K562 (cell line): ENCODE measurements at regions not wholly inside any gene's neighbourhood (a gene's known extent, or its start where the extent isn't known, plus 50 kb on each side); places are given as distances from the start of the nearest gene placed in this dataset.

Experiments used
- ATAC-seq: fragments of 200-7000 bp; cut with Tn5 transposase; 3 replicates; pipeline ENCODE4 v1.9.1; 2020; ENCODE audit warnings: moderate library complexity
- BruUV-seq: library from RNA; stranded (reverse); fragments of 400-500 nt; replicated peaks from 2 replicates; lab custom pipeline; 2021; lab: Mats Ljungman, UMichigan
- CTCF ChIA-PET: fragments of 300-600 bp; formaldehyde crosslinking; extraction: SDS; loops from one replicate; lab custom pipeline; 2021; ENCODE audit warnings: low intra/inter-chr PET ratio; lab: Yijun Ruan, JAX
- POLR2A ChIA-PET: fragments of 300-600, 350-650 bp; sonication (Branson Sonifier 250); formaldehyde crosslinking; extraction: SDS; loops from one replicate; lab custom pipeline; 2021; ENCODE audit warnings: antibody characterized with exemption, inconsistent platforms; lab: Yijun Ruan, JAX
- DNase-seq, 4 experiments: peaks; one replicate each; pipeline versions ENCODE4 v3.0.0 to v3.0.0-alpha.2; 2011 to 2018; ENCODE audit warnings: low spot score in 3 of 4, mixed read lengths in 3 of 4; ENCODE audit errors: extremely low read depth in 1 of 4
- FAIRE-seq: peaks from 2 replicates; lab custom pipeline; 2011; peaks lifted over from hg19 to GRCh38; lab: Jason Lieb, UNC
- H2AFZ ChIP-seq: 2 replicates; pipeline ENCODE4 v1.6.0; 2011; ENCODE audit warnings: low read depth, low read length, control low read depth, inconsistent platforms
- H3K27ac ChIP-seq: fragments of 200-600 bp; 3 replicates; pipeline ENCODE4 v1.8.0; 2011; ENCODE audit warnings: low read depth, mild to moderate bottlenecking, control low read depth, inconsistent platforms, low read length, moderate library complexity, mixed read lengths; ENCODE audit errors: extremely low read depth
- H3K27me3 ChIP-seq, 2 experiments: fragments of 300-600 bp in 1 of 2; 2 replicates in 1 of 2; 3 replicates in 1 of 2; pipeline versions ENCODE4 v1.6.0 to v1.8.0; 2011; ENCODE audit warnings: inconsistent platforms in 2 of 2, low read length in 2 of 2, mild to moderate bottlenecking in 1 of 2, mixed read lengths in 1 of 2, moderate library complexity in 1 of 2; ENCODE audit not compliant: control insufficient read depth in 2 of 2, insufficient read depth in 2 of 2
- H3K36me3 ChIP-seq: fragments of 300-600 bp; 3 replicates; pipeline ENCODE4 v1.8.0; 2011; ENCODE audit warnings: mild to moderate bottlenecking, low read length, inconsistent platforms; ENCODE audit not compliant: control insufficient read depth, insufficient read depth
- H3K4me1 ChIP-seq, 2 experiments: fragments of 200-600 bp in 1 of 2; replicated peaks in 1 of 2; 2 replicates in 1 of 2; 3 replicates in 1 of 2; pipeline versions ENCODE4 v1.5.1 to v1.8.0; 2011; ENCODE audit warnings: inconsistent platforms in 2 of 2, low read length in 2 of 2, mild to moderate bottlenecking in 1 of 2, mixed read lengths in 1 of 2, moderate library complexity in 1 of 2; ENCODE audit not compliant: control insufficient read depth in 2 of 2, insufficient read depth in 2 of 2
- H3K4me2 ChIP-seq: 2 replicates; pipeline ENCODE4 v1.6.1; 2011; ENCODE audit warnings: low read length, control low read depth, inconsistent platforms, mixed read lengths; ENCODE audit not compliant: insufficient read depth
- H3K4me3 ChIP-seq: fragments of 200-600 bp; sonication (generic), shearing (Covaris generic); 2 replicates; pipeline ENCODE4 v1.5.1; 2016; ENCODE audit warnings: control low read depth, inconsistent platforms
- H3K79me2 ChIP-seq: fragments of 200-600 bp; 3 replicates; pipeline ENCODE4 v1.8.0; 2011; ENCODE audit warnings: low read length, inconsistent platforms; ENCODE audit not compliant: control insufficient read depth, insufficient read depth
- H3K9ac ChIP-seq, 2 experiments: 2 replicates each; pipeline versions ENCODE4 v1.6.0 to v1.6.1; 2011; ENCODE audit warnings: low read depth in 2 of 2, low read length in 2 of 2, control low read depth in 1 of 2, inconsistent platforms in 1 of 2, mild to moderate bottlenecking in 1 of 2, mixed read lengths in 1 of 2; ENCODE audit not compliant: insufficient read depth in 1 of 2
- H3K9me1 ChIP-seq: one replicate; pipeline ENCODE4 v1.6.0; 2011; ENCODE audit warnings: inconsistent platforms, mild to moderate bottlenecking, low read length, moderate library complexity; ENCODE audit not compliant: control insufficient read depth, insufficient read depth
- H3K9me3 ChIP-seq: replicated peaks from 2 replicates; pipeline ENCODE4 v1.5.1; 2011; ENCODE audit warnings: low read depth, low read length, inconsistent platforms; ENCODE audit not compliant: control insufficient read depth, insufficient read depth
- H4K20me1 ChIP-seq: replicated peaks from 2 replicates; pipeline ENCODE4 v1.6.1; 2011; ENCODE audit warnings: low read length, inconsistent platforms, mixed read lengths; ENCODE audit not compliant: control insufficient read depth, insufficient read depth
- ARNT ChIP-seq, 2 experiments: fragments of 450-650 bp; IDR thresholded peaks; 2 replicates each; pipeline ENCODE4 v1.6.1; 2016; ENCODE audit warnings: mild to moderate bottlenecking in 1 of 2
- CC2D1A ChIP-seq: fragments of 450-650 bp; IDR thresholded peaks from 2 replicates; pipeline ENCODE4 v1.6.1; 2017; ENCODE audit warnings: mild to moderate bottlenecking
- CHD2 ChIP-seq: IDR thresholded peaks from 2 replicates; pipeline ENCODE4 v1.6.1; 2011; ENCODE audit warnings: low read depth, low read length
- CREB3 ChIP-seq: fragments of 450-650 bp; conservative IDR thresholded peaks from 2 replicates; pipeline ENCODE4 v1.6.1; 2016; ENCODE audit warnings: missing genetic modification characterization, low read depth, mild to moderate bottlenecking, missing compliant biosample characterization, moderate library complexity
- CREBBP ChIP-seq: IDR thresholded peaks from one replicate; pipeline ENCODE4 v1.6.1; 2012; ENCODE audit warnings: low read depth, mild to moderate bottlenecking, control low read depth, inconsistent platforms, low read length
- ESRRB ChIP-seq: fragments of 250-450 bp; sonication (Bioruptor Pico); IDR thresholded peaks from 2 replicates; pipeline ENCODE4 v1.5.0; 2020; ENCODE audit warnings: mild to moderate bottlenecking, moderate library complexity, borderline replicate concordance
- EZH2 ChIP-seq: IDR thresholded peaks from 2 replicates; pipeline ENCODE4 v1.6.1; 2012; ENCODE audit warnings: low read depth, mild to moderate bottlenecking, inconsistent platforms, low read length, borderline replicate concordance
- FOXA3 ChIP-seq, 2 experiments: fragments of 450-650 bp in 1 of 2; sonication (generic) in 1 of 2; formaldehyde crosslinking; IDR thresholded peaks in 1 of 2; conservative IDR thresholded peaks in 1 of 2; 2 replicates each; pipeline versions ENCODE4 v1.4.0 to v1.8.0; 2020 to 2022; ENCODE audit warnings: mild to moderate bottlenecking in 2 of 2, missing genetic modification reagents in 1 of 2
- KLF1 ChIP-seq: fragments of 450-650 bp; IDR thresholded peaks from 2 replicates; pipeline ENCODE4 v1.6.1; 2016; ENCODE audit warnings: missing genetic modification characterization, missing compliant biosample characterization
- LCOR ChIP-seq: sonication (generic); formaldehyde crosslinking; IDR thresholded peaks from 2 replicates; pipeline ENCODE4 v1.8.0; 2022; ENCODE audit warnings: mild to moderate bottlenecking, missing genetic modification reagents
- PCBP1 ChIP-seq: fragments of 200-400 bp; formaldehyde crosslinking; IDR thresholded peaks from 2 replicates; pipeline ENCODE4 v1.6.1; 2018; ENCODE audit warnings: mild to moderate bottlenecking, low read depth, low read length; ENCODE audit not compliant: poor library complexity, severe bottlenecking
- PTRF ChIP-seq: fragments of 450-650 bp; IDR thresholded peaks from 2 replicates; pipeline ENCODE4 v1.6.1; 2016; ENCODE audit warnings: mild to moderate bottlenecking, missing genetic modification characterization, missing compliant biosample characterization
- TSC22D4 ChIP-seq: fragments of 450-650 bp; IDR thresholded peaks from 2 replicates; pipeline ENCODE4 v1.6.1; 2016; ENCODE audit warnings: missing genetic modification characterization, missing biosample characterization, control low read depth
- ZBTB1 ChIP-seq: sonication (generic); formaldehyde crosslinking; IDR thresholded peaks from 2 replicates; pipeline ENCODE4 v1.8.1; 2023; ENCODE audit warnings: missing genetic modification reagents, low read depth, mild to moderate bottlenecking, borderline replicate concordance
- ZNF124 ChIP-seq: sonication (generic); formaldehyde crosslinking; IDR thresholded peaks from 2 replicates; pipeline ENCODE4 v1.8.1; 2022; ENCODE audit warnings: missing genetic modification reagents
- ZNF133 ChIP-seq: fragments of 250-450 bp; sonication (Bioruptor Pico); IDR thresholded peaks from 2 replicates; pipeline ENCODE4 v1.4.0; 2020; ENCODE audit warnings: mild to moderate bottlenecking
- ZNF512 ChIP-seq: IDR thresholded peaks from 2 replicates; pipeline ENCODE4 v1.6.1; 2016; ENCODE audit warnings: missing genetic modification characterization, missing compliant biosample characterization
- WGBS: fragments of 100-300 bp; shearing (Covaris generic); methylation state at CpG from one replicate; pipeline ENCODE4 v1.1.6; 2016; ENCODE audit warnings: low coverage, mixed read lengths; ENCODE audit not compliant: insufficient coverage; ENCODE audit errors: missing lambda C conversion rate; 5-methylcytosine and 5-hydroxymethylcytosine counted together
- in situ Hi-C: fragments of 300-500 bp; cut with MboI; formaldehyde crosslinking; loops from 4 replicates; pipeline ENCODE4 v1.15.0; 2018; ENCODE audit warnings: inconsistent platforms, mixed read lengths
- intact Hi-C: fragments of 100-400 bp; cut with micrococcal nuclease; formaldehyde crosslinking; loops from 2 replicates; pipeline ENCODE4 v1.14.2; 2022
- TF ChIP-seq, protein P1 (sequence below): fragments of 250-450 bp; sonication (Bioruptor Pico); IDR thresholded peaks from 2 replicates; pipeline ENCODE4 v1.8.0; 2022; ENCODE audit warnings: inconsistent platforms, mild to moderate bottlenecking, moderate library complexity, borderline replicate concordance

DNA sequence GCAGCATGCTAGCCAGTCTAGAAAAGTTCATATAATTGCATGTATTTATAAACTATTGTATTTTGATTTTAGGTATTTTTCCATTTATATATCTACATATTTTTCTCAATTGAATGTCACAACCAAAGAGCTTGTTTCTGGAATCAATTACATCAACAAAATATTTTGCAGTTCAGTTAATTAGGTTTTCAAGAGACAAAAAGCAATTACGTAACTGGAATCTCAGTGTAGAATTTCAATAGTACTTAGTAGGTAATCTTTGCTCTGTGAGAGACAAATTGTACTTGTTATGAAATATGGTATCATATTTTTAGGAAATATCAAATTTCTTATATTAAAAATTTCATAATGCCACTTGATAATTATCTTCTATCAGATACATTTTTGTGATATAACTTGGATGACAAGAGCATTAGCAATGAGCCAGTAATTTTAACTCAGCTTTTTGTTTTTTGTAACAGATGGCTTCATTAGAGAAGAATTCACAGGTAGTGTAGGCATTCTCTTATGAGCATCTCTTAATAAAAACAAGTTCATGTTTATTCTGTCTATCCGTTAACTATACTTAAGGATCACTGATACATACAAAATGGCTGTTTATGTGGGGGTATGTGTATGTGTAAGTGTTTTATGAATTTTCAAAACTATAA lies 774.7 kb downstream of the C12orf50 start (continued):
- no peak for TF ChIP-seq ZNF512 (tag)
- TF ChIP-seq EZH2, result no peak
- no peak for TF ChIP-seq LCOR (CRISPR knock-in tag)

DNA sequence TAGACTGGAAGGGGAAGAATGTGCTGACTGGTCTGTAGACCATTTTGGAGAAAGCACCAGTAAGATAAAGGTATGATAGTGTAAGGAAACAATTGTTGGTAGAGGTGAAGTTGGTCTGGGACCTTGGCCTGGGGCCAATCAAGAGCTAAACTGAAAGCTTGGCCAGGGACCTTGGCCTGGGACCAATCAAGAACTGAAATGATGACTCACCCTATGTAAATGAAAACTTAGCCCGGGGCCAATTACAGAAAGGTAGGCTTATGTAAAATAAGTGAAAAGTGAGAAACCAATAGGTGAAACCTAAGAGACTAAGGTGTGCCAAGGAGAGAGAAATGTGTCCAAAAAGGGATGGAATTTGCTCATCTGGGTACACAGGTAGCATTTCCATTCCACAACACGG lies 776.0 kb downstream of the C12orf50 start:
- Histone ChIP-seq H4K20me1 (no peaks in the 10 kb centered on the region), H3K4me1 (no peaks in the 10 kb centered on the region), H3K4me2 (no peak overlapping the region), H3K4me3 (no peak overlapping the region), H3K9me3 (no peaks in the 10 kb centered on the region), H3K27me3 (no peaks in the 10 kb centered on the region), H3K9me1 (no peaks in the 10 kb centered on the region), H2AFZ (no peak overlapping the region), H3K36me3 (no peaks in the 10 kb centered on the region), H3K9ac (no peak overlapping the region), H3K27ac (no peak overlapping the region), H3K79me2 (no peaks in the 10 kb centered on the region)
- FAIRE-seq (no peak), ATAC-seq (no peak), DNase-seq (no peak)
- BruUV-seq, result no TSS peak
- TF ChIP-seq TSC22D4 (tag), result no peak
- TF ChIP-seq CHD2, result no peak
- TF ChIP-seq CREBBP, result no peak
- TF ChIP-seq ZNF124 (CRISPR knock-in tag), result no peak
- no peak for TF ChIP-seq ESRRB (CRISPR knock-in tag)
- TF ChIP-seq ZBTB1 (CRISPR knock-in tag), result no peak
- TF ChIP-seq ARNT (IDR thresholded peaks at IDR 0.05), result no peak
- no peak for TF ChIP-seq CC2D1A
- no peak for TF ChIP-seq PCBP1
- no peak for TF ChIP-seq PTRF
- no peak for TF ChIP-seq FOXA3 (CRISPR knock-in tag; conservative IDR thresholded peaks at IDR 0.05 in 1 of 2, IDR thresholded peaks at IDR 0.05 in 1 of 2)
- TF ChIP-seq, protein P1, sequence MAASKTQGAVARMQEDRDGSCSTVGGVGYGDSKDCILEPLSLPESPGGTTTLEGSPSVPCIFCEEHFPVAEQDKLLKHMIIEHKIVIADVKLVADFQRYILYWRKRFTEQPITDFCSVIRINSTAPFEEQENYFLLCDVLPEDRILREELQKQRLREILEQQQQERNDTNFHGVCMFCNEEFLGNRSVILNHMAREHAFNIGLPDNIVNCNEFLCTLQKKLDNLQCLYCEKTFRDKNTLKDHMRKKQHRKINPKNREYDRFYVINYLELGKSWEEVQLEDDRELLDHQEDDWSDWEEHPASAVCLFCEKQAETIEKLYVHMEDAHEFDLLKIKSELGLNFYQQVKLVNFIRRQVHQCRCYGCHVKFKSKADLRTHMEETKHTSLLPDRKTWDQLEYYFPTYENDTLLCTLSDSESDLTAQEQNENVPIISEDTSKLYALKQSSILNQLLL (CRISPR knock-in tag), result no peak
- no peak for TF ChIP-seq ZNF133
- no peak for TF ChIP-seq CREB3 (tag)
- no peak for TF ChIP-seq KLF1 (tag)
- POLR2A ChIA-PET, result no interaction called here
- intact Hi-C loops (no loop called here), in situ Hi-C loops (no loop called here)
- 3% methylated on average over 2 of the region's 2 CpGs for WGBS
- CTCF ChIA-PET, result interaction anchor here (0.6 kb wide), 1 partner anchor 359 kb away, joined by 5 read pairs; no protein-coding TSS in a partner anchor
